DMS 273 (cell line): ENCODE measurements at regions not wholly inside any gene's neighbourhood (a gene's known extent, or its start where the extent isn't known, plus 50 kb on each side); places are given as distances from the start of the nearest gene placed in this dataset.

Source experiments
- DNase-seq: peaks from one replicate; lab custom pipeline; 2025; ENCODE audit not compliant: unreplicated experiment; lab: John Stamatoyannopoulos, UW

- DNase-seq, result no peak
Measured at GRCh38 chr18:22667616-22668422, 250.1 kb upstream of the CTAGE1 start.

GRCh38 chr18:22668496-22668895 is 250.8 kb upstream of the CTAGE1 start:
- no peak for DNase-seq

- no peak for DNase-seq
Measured at GRCh38 chr18:22670914-22671313, 253.2 kb upstream of the CTAGE1 start.

- DNase-seq, result no peak
Measured at GRCh38 chr18:22673182-22673862, 255.6 kb upstream of the CTAGE1 start.

- DNase-seq, result no peak
Measured at GRCh38 chr18:22674272-22674671, 256.6 kb upstream of the CTAGE1 start.

- DNase-seq, result no peak
Measured at GRCh38 chr18:22675006-22675405, 257.3 kb upstream of the CTAGE1 start.

- no peak for DNase-seq
Measured at GRCh38 chr18:22676423-22676822, 256.7 kb upstream of the RBBP8 start.

GRCh38 chr18:22678486-22678885 is 254.6 kb upstream of the RBBP8 start:
- DNase-seq, result no peak

- DNase-seq, result no peak
Measured at GRCh38 chr18:22680944-22681343, 252.2 kb upstream of the RBBP8 start.

GRCh38 chr18:22681908-22682307 is 251.2 kb upstream of the RBBP8 start:
- no peak for DNase-seq

GRCh38 chr18:22682720-22683119 is 250.4 kb upstream of the RBBP8 start:
- DNase-seq, result no peak

- DNase-seq, result peak; percentile 30
Measured at GRCh38 chr18:22683196-22683676, 249.9 kb upstream of the RBBP8 start.

GRCh38 chr18:22683786-22684185 is 249.3 kb upstream of the RBBP8 start:
- no peak for DNase-seq

GRCh38 chr18:22684268-22684667 is 248.9 kb upstream of the RBBP8 start:
- no peak for DNase-seq

GRCh38 chr18:22685788-22686187 is 247.3 kb upstream of the RBBP8 start:
- no peak for DNase-seq

GRCh38 chr18:22687892-22688680 is 245.0 kb upstream of the RBBP8 start:
- no peak for DNase-seq

GRCh38 chr18:22688877-22689496 is 244.1 kb upstream of the RBBP8 start:
- DNase-seq, result no peak

- DNase-seq, result no peak
Measured at GRCh38 chr18:22689712-22690111, 243.4 kb upstream of the RBBP8 start.

GRCh38 chr18:22690556-22690955 is 242.6 kb upstream of the RBBP8 start:
- no peak for DNase-seq

GRCh38 chr18:22691946-22692710 is 241.0 kb upstream of the RBBP8 start:
- no peak for DNase-seq
